B cell (primary cell): ENCODE measurements at regions not wholly inside any gene's neighbourhood (a gene's known extent, or its start where the extent isn't known, plus 50 kb on each side); places are given as distances from the start of the nearest gene placed in this dataset.

Experiments used
- EZH2 ChIP-seq: IDR thresholded peaks from 2 replicates; pipeline ENCODE4 v1.6.1; 2012; ENCODE audit warnings: borderline replicate concordance, low read depth, mild to moderate bottlenecking, moderate library complexity, low read length; ENCODE audit not compliant: insufficient read depth, poor library complexity, severe bottlenecking
- TF ChIP-seq, protein P1 (sequence below): fragments of 200-600 bp; IDR thresholded peaks from one replicate; pipeline ENCODE4 v1.8.0; 2022; ENCODE audit warnings: antibody characterized with exemption, mild to moderate bottlenecking

DNA sequence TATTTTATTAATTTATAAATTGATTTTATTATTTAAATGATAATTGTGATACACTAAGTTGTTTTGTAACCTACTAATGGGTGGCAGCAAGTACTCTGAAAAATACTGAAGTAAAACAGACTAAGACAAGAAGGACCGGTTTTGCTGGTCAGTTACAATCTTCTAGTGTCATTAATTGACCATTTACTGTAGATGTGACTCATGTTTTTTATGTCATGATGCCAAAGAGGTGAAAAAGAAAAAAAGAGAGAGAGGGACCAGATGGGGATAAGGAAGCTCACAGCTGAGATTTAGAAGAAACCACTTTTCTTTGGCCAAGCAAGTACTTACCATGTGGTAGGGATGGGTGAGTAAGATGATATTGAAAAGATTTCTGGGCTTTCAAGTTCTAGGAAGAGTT lies 955.8 kb upstream of the LRRTM1 start:
- TF ChIP-seq, protein P1, sequence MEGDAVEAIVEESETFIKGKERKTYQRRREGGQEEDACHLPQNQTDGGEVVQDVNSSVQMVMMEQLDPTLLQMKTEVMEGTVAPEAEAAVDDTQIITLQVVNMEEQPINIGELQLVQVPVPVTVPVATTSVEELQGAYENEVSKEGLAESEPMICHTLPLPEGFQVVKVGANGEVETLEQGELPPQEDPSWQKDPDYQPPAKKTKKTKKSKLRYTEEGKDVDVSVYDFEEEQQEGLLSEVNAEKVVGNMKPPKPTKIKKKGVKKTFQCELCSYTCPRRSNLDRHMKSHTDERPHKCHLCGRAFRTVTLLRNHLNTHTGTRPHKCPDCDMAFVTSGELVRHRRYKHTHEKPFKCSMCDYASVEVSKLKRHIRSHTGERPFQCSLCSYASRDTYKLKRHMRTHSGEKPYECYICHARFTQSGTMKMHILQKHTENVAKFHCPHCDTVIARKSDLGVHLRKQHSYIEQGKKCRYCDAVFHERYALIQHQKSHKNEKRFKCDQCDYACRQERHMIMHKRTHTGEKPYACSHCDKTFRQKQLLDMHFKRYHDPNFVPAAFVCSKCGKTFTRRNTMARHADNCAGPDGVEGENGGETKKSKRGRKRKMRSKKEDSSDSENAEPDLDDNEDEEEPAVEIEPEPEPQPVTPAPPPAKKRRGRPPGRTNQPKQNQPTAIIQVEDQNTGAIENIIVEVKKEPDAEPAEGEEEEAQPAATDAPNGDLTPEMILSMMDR: no peak
- TF ChIP-seq EZH2: no peak
